HEK293 (cell line): ENCODE measurements at regions not wholly inside any gene's neighbourhood (a gene's known extent, or its start where the extent isn't known, plus 50 kb on each side); places are given as distances from the start of the nearest gene placed in this dataset.

Source experiments
- CTCF ChIA-PET: fragments of 350-600 bp; formaldehyde crosslinking; extraction: SDS; loops from one replicate; lab custom pipeline; 2021; ENCODE audit warnings: antibody characterized with exemption; lab: Yijun Ruan, JAX
- POLR2A ChIA-PET: fragments of 300-600 bp; formaldehyde crosslinking; extraction: SDS; loops from one replicate; lab custom pipeline; 2020; ENCODE audit warnings: antibody characterized with exemption, inconsistent platforms; lab: Yijun Ruan, JAX
- H3K27ac ChIP-seq: fragments of 200-500 bp; sonication (Bioruptor generic); 2 replicates; pipeline ENCODE4 v1.5.1; 2014; ENCODE audit warnings: low read depth, low read length, control low read depth, inconsistent platforms; ENCODE audit errors: extremely low read depth
- H3K36me3 ChIP-seq, 2 experiments: fragments of 200-500 bp in 1 of 2; sonication (Bioruptor generic) in 1 of 2; 1 replicate in 1 of 2; 2 replicates in 1 of 2; pipeline ENCODE4 v1.5.1; 2014 to 2017; ENCODE audit warnings: inconsistent platforms in 2 of 2, low read length in 2 of 2; ENCODE audit not compliant: control insufficient read depth in 2 of 2, insufficient read depth in 1 of 2
- H3K4me1 ChIP-seq: fragments of 200-500 bp; sonication (Bioruptor generic); 2 replicates; pipeline ENCODE4 v1.5.1; 2014; ENCODE audit warnings: mild to moderate bottlenecking, low read length, inconsistent platforms; ENCODE audit not compliant: control insufficient read depth, insufficient read depth
- H3K4me3 ChIP-seq: 2 replicates; pipeline ENCODE4 v1.5.1; 2011; ENCODE audit warnings: low read depth, mild to moderate bottlenecking, control low read depth, low read length, moderate library complexity
- H3K9me3 ChIP-seq: fragments of 200-500 bp; sonication (Bioruptor generic); 2 replicates; pipeline ENCODE4 v1.5.1; 2014; ENCODE audit warnings: low read depth, low read length, inconsistent platforms; ENCODE audit not compliant: control insufficient read depth, insufficient read depth
- EGR2 ChIP-seq: fragments of 450-650 bp; formaldehyde crosslinking; IDR thresholded peaks from 2 replicates; pipeline ENCODE4 v1.5.1; 2016; ENCODE audit warnings: low read depth, missing biosample characterization, missing genetic modification characterization
- HOXA7 ChIP-seq: sonication (generic); formaldehyde crosslinking; IDR thresholded peaks from 2 replicates; pipeline ENCODE4 v1.8.1; 2022; ENCODE audit warnings: missing genetic modification reagents, borderline replicate concordance
- KLF16 ChIP-seq: fragments of 450-650 bp; formaldehyde crosslinking; IDR thresholded peaks from 2 replicates; pipeline ENCODE4 v1.5.1; 2017; ENCODE audit warnings: missing biosample characterization, missing genetic modification characterization
- REST ChIP-seq: fragments of 450-650 bp; formaldehyde crosslinking; IDR thresholded peaks from 2 replicates; pipeline ENCODE4 v1.5.1; 2016; ENCODE audit warnings: missing biosample characterization, missing genetic modification characterization
- SCRT2 ChIP-seq: fragments of 450-650 bp; formaldehyde crosslinking; IDR thresholded peaks from 2 replicates; pipeline ENCODE4 v1.5.1; 2016; ENCODE audit warnings: missing biosample characterization, missing genetic modification characterization
- TSHZ1 ChIP-seq: fragments of 450-650 bp; formaldehyde crosslinking; IDR thresholded peaks from 2 replicates; pipeline ENCODE4 v1.5.1; 2016; ENCODE audit warnings: missing biosample characterization, missing genetic modification characterization, borderline replicate concordance
- YY2 ChIP-seq: fragments of 450-650 bp; formaldehyde crosslinking; IDR thresholded peaks from 2 replicates; pipeline ENCODE4 v1.5.1; 2016; ENCODE audit warnings: missing biosample characterization, missing genetic modification characterization
- ZBTB10 ChIP-seq: fragments of 450-650 bp; formaldehyde crosslinking; IDR thresholded peaks from 2 replicates; pipeline ENCODE4 v1.5.1; 2016; ENCODE audit warnings: missing biosample characterization, missing genetic modification characterization
- ZBTB21 ChIP-seq: fragments of 450-650 bp; formaldehyde crosslinking; IDR thresholded peaks from 2 replicates; pipeline ENCODE4 v1.5.1; 2017; ENCODE audit warnings: missing biosample characterization, missing genetic modification characterization
- ZNF248 ChIP-seq: fragments of 450-650 bp; formaldehyde crosslinking; IDR thresholded peaks from 2 replicates; pipeline ENCODE4 v1.5.1; 2017; ENCODE audit warnings: missing biosample characterization, missing genetic modification characterization
- ZNF274 ChIP-seq, 2 experiments: fragments of 200-500 bp in 1 of 2; fragments of 450-650 bp in 1 of 2; sonication (Bioruptor generic) in 1 of 2; formaldehyde crosslinking in 1 of 2; IDR thresholded peaks; 2 replicates each; pipeline versions ENCODE4 v1.5.1 to v1.6.1; 2014 to 2016; ENCODE audit warnings: borderline replicate concordance in 1 of 2, inconsistent platforms in 1 of 2, low read length in 1 of 2, missing biosample characterization in 1 of 2, missing genetic modification characterization in 1 of 2
- ZNF311 ChIP-seq: fragments of 450-650 bp; formaldehyde crosslinking; IDR thresholded peaks from 2 replicates; pipeline ENCODE4 v1.5.1; 2017; ENCODE audit warnings: missing biosample characterization, missing genetic modification characterization, borderline replicate concordance
- ZNF324 ChIP-seq: fragments of 450-650 bp; formaldehyde crosslinking; IDR thresholded peaks from 2 replicates; pipeline ENCODE4 v1.5.1; 2016; ENCODE audit warnings: missing biosample characterization, missing genetic modification characterization
- ZNF701 ChIP-seq: fragments of 450-650 bp; formaldehyde crosslinking; IDR thresholded peaks from 2 replicates; pipeline ENCODE4 v1.5.1; 2016; ENCODE audit warnings: missing biosample characterization, missing genetic modification characterization
- ZSCAN16 ChIP-seq: fragments of 450-650 bp; formaldehyde crosslinking; IDR thresholded peaks from 2 replicates; pipeline ENCODE4 v1.5.1; 2016; ENCODE audit warnings: missing biosample characterization, missing genetic modification characterization
- TF ChIP-seq, protein P1 (sequence below): fragments of 450-650 bp; formaldehyde crosslinking; IDR thresholded peaks from 2 replicates; pipeline ENCODE4 v1.5.1; 2016; ENCODE audit warnings: missing biosample characterization, missing genetic modification characterization
- TF ChIP-seq, protein P2 (sequence below): fragments of 450-650 bp; formaldehyde crosslinking; IDR thresholded peaks from 2 replicates; pipeline ENCODE4 v1.5.1; 2016; ENCODE audit warnings: missing biosample characterization, missing genetic modification characterization

DNA sequence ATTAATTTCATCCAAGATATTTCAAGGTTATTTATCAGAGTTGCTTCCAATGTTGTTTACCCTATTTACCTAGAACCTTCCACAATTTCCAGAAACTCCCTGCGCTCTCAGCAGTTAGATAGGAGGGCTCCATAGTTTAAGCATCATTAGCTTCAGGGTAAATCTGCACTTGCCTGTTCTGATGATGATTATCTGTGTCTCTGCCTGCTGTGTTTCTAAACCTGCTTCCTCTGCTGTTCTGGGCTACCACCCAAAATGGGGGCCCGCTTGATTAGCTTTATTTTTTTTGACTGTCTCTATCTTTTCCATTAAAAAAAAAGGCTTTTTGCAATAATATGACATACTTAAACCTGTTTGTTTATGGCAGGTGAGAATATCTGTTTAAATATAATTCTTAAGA is 472.4 kb downstream of the DIPK2A start:
- no peak overlapping the region for H3K4me3 ChIP-seq
- TF ChIP-seq ZSCAN16 (tag by site-specific recombination) (no peak), KLF16 (tag by site-specific recombination) (no peak), ZNF701 (tag by site-specific recombination) (no peak), ZNF248 (no peak), ZNF311 (tag by site-specific recombination) (no peak), TSHZ1 (tag by site-specific recombination) (no peak), ZBTB10 (tag by site-specific recombination) (no peak), HOXA7 (CRISPR knock-in tag) (no peak), ZBTB21 (tag by site-specific recombination) (no peak)
- TF ChIP-seq, protein P1, sequence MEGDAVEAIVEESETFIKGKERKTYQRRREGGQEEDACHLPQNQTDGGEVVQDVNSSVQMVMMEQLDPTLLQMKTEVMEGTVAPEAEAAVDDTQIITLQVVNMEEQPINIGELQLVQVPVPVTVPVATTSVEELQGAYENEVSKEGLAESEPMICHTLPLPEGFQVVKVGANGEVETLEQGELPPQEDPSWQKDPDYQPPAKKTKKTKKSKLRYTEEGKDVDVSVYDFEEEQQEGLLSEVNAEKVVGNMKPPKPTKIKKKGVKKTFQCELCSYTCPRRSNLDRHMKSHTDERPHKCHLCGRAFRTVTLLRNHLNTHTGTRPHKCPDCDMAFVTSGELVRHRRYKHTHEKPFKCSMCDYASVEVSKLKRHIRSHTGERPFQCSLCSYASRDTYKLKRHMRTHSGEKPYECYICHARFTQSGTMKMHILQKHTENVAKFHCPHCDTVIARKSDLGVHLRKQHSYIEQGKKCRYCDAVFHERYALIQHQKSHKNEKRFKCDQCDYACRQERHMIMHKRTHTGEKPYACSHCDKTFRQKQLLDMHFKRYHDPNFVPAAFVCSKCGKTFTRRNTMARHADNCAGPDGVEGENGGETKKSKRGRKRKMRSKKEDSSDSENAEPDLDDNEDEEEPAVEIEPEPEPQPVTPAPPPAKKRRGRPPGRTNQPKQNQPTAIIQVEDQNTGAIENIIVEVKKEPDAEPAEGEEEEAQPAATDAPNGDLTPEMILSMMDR (tag by site-specific recombination), result no peak
- TF ChIP-seq, protein P2, sequence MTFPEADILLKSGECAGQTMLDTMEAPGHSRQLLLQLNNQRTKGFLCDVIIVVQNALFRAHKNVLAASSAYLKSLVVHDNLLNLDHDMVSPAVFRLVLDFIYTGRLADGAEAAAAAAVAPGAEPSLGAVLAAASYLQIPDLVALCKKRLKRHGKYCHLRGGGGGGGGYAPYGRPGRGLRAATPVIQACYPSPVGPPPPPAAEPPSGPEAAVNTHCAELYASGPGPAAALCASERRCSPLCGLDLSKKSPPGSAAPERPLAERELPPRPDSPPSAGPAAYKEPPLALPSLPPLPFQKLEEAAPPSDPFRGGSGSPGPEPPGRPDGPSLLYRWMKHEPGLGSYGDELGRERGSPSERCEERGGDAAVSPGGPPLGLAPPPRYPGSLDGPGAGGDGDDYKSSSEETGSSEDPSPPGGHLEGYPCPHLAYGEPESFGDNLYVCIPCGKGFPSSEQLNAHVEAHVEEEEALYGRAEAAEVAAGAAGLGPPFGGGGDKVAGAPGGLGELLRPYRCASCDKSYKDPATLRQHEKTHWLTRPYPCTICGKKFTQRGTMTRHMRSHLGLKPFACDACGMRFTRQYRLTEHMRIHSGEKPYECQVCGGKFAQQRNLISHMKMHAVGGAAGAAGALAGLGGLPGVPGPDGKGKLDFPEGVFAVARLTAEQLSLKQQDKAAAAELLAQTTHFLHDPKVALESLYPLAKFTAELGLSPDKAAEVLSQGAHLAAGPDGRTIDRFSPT (tag by site-specific recombination), result no peak
- H3K4me1 ChIP-seq, result no peaks in the 10 kb centered on the region
- no peak overlapping the region for H3K27ac ChIP-seq
- CTCF ChIA-PET, result no interaction called here
- H3K9me3 ChIP-seq, result no peaks in the 10 kb centered on the region
- H3K36me3 ChIP-seq, result no peaks in the 10 kb centered on the region
- POLR2A ChIA-PET, result no interaction called here

- Histone ChIP-seq H3K4me3 (no peak overlapping the region), H3K27ac (no peak overlapping the region), H3K36me3 (no peaks in the 10 kb centered on the region), H3K4me1 (no peaks in the 10 kb centered on the region), H3K9me3 (no peaks in the 10 kb centered on the region)
- no peak for TF ChIP-seq ZNF324 (tag by site-specific recombination)
- no peak for TF ChIP-seq SCRT2 (tag by site-specific recombination)
- TF ChIP-seq ZNF274 (IDR thresholded peaks at IDR 0.05; ENCODE audit: low read length), result no peak
- TF ChIP-seq ZNF274 (tag by site-specific recombination; IDR thresholded peaks at IDR 0.05; ENCODE audit: borderline replicate concordance), result no peak
- no peak for TF ChIP-seq REST
- TF ChIP-seq YY2 (tag by site-specific recombination), result no peak
- no peak for TF ChIP-seq EGR2
- ChIA-PET CTCF (interaction anchor here (0.6 kb wide), 1 partner anchor 1300 kb away, joined by 4 read pairs; no protein-coding TSS in a partner anchor), POLR2A (no interaction called here)
Measured at GRCh38 chr3:144444546-144444945, 472.9 kb downstream of the DIPK2A start.
